SK-N-SH (cell line): ENCODE measurements at regions not wholly inside any gene's neighbourhood (a gene's known extent, or its start where the extent isn't known, plus 50 kb on each side); places are given as distances from the start of the nearest gene placed in this dataset.
"Not testable (repeated sequence)": the region's sequence is repeated elsewhere in the genome, so short reads cannot be mapped to it uniquely, and the experiment has no call there.

ENCODE experiments used
- CTCF ChIA-PET: fragments of 300-600, 350-600 bp; formaldehyde crosslinking; extraction: SDS; loops from one replicate; lab custom pipeline; 2021; lab: Yijun Ruan, JAX
- POLR2A ChIA-PET: fragments of 350-600 bp; sonication (Branson Sonifier 250); formaldehyde crosslinking; extraction: SDS; loops from one replicate; lab custom pipeline; 2020; ENCODE audit warnings: antibody characterized with exemption, inconsistent platforms; lab: Yijun Ruan, JAX
- DNase-seq: peaks from one replicate; pipeline ENCODE4 v3.0.0; 2012
- H2AFZ ChIP-seq: fragments of 200-600 bp; sonication (generic); 2 replicates; pipeline ENCODE4 v1.8.1; 2016; ENCODE audit warnings: antibody characterized with exemption, mild to moderate bottlenecking, low read depth
- H3F3A ChIP-seq: fragments of 200-600 bp; sonication (generic); replicated peaks from 2 replicates; pipeline ENCODE3; 2016; ENCODE audit warnings: antibody characterized with exemption, mild to moderate bottlenecking; ENCODE audit not compliant: insufficient read depth
- H3K27ac ChIP-seq, 2 experiments: fragments of 200-500 bp in 1 of 2; fragments of 200-600 bp in 1 of 2; sonication (Bioruptor generic) in 1 of 2; sonication (generic), shearing (Covaris generic) in 1 of 2; 2 replicates each; pipeline versions ENCODE4 v1.5.1 to v1.6.1; 2014 to 2016; ENCODE audit warnings: low read depth in 2 of 2, inconsistent platforms in 1 of 2, low read length in 1 of 2, mild to moderate bottlenecking in 1 of 2, mixed read lengths in 1 of 2
- H3K27me3 ChIP-seq: fragments of 200-600 bp; sonication (generic), shearing (Covaris generic); 2 replicates; pipeline ENCODE4 v1.6.1; 2016; ENCODE audit warnings: mixed run types; ENCODE audit not compliant: insufficient read depth
- H3K36me3 ChIP-seq, 2 experiments: fragments of 200-500 bp in 1 of 2; fragments of 200-600 bp in 1 of 2; sonication (Bioruptor generic) in 1 of 2; sonication (generic) in 1 of 2; replicated peaks in 1 of 2; 2 replicates each; pipeline versions ENCODE3 to v1.5.1; 2014 to 2016; ENCODE audit warnings: low read length in 1 of 2, mild to moderate bottlenecking in 1 of 2; ENCODE audit not compliant: insufficient read depth in 2 of 2, control insufficient read depth in 1 of 2
- H3K4me1 ChIP-seq, 2 experiments: fragments of 200-500 bp in 1 of 2; fragments of 200-600 bp in 1 of 2; sonication (Bioruptor generic) in 1 of 2; sonication (generic), shearing (Covaris generic) in 1 of 2; 2 replicates each; pipeline versions ENCODE4 v1.5.1 to v1.6.1; 2014 to 2016; ENCODE audit warnings: low read depth in 1 of 2, low read length in 1 of 2, mixed run types in 1 of 2; ENCODE audit not compliant: insufficient read depth in 2 of 2, control insufficient read depth in 1 of 2
- H3K4me2 ChIP-seq: fragments of 200-600 bp; sonication (generic), shearing (Covaris generic); 2 replicates; pipeline ENCODE4 v1.6.1; 2017; ENCODE audit warnings: mixed run types
- H3K4me3 ChIP-seq, 2 experiments: fragments of 200-500 bp in 1 of 2; fragments of 200-600 bp in 1 of 2; sonication (Bioruptor generic) in 1 of 2; sonication (generic), shearing (Covaris generic) in 1 of 2; 2 replicates each; pipeline versions ENCODE4 v1.5.1 to v1.8.1; 2014 to 2016; ENCODE audit warnings: low read depth in 2 of 2, inconsistent platforms in 1 of 2, low read length in 1 of 2, mild to moderate bottlenecking in 1 of 2, mixed read lengths in 1 of 2, moderate library complexity in 1 of 2
- H3K79me2 ChIP-seq: fragments of 200-600 bp; sonication (generic); 2 replicates; pipeline ENCODE4 v1.8.1; 2017; ENCODE audit warnings: mild to moderate bottlenecking; ENCODE audit not compliant: insufficient read depth
- H3K9ac ChIP-seq: fragments of 200-600 bp; sonication (generic); 2 replicates; pipeline ENCODE4 v1.6.1; 2017; ENCODE audit warnings: mixed run types
- H3K9me2 ChIP-seq: fragments of 200-600 bp; sonication (generic); 2 replicates; pipeline ENCODE4 v1.6.1; 2017; ENCODE audit warnings: mixed run types
- H3K9me3 ChIP-seq: fragments of 200-600 bp; sonication (generic); 2 replicates; pipeline ENCODE4 v1.6.1; 2017; ENCODE audit warnings: mixed run types, mild to moderate bottlenecking, moderate library complexity
- H4K20me1 ChIP-seq: fragments of 200-600 bp; sonication (generic); 2 replicates; pipeline ENCODE4 v1.6.1; 2017; ENCODE audit warnings: mild to moderate bottlenecking, mixed run types; ENCODE audit not compliant: insufficient read depth
- CHD2 ChIP-seq: fragments of 150-350 bp; IDR thresholded peaks from 2 replicates; pipeline ENCODE4 v1.6.1; 2018; ENCODE audit warnings: low read length; ENCODE audit not compliant: partially characterized antibody
- CTCF ChIP-seq: fragments of 200-600 bp; sonication (generic); IDR thresholded peaks from 2 replicates; pipeline ENCODE4 v1.6.1; 2017; ENCODE audit warnings: antibody characterized with exemption, mild to moderate bottlenecking, moderate library complexity
- EP300 ChIP-seq, 2 experiments: IDR thresholded peaks; 2 replicates each; pipeline versions ENCODE4 v1.4.0 to v1.6.1; 2012; ENCODE audit warnings: borderline replicate concordance in 1 of 2, low read depth in 1 of 2, low read length in 1 of 2
- FOSL2 ChIP-seq: IDR thresholded peaks from 2 replicates; pipeline ENCODE4 v1.4.0; 2012; ENCODE audit warnings: low read depth, mild to moderate bottlenecking, moderate library complexity, borderline replicate concordance
- GABPA ChIP-seq: IDR thresholded peaks from 2 replicates; pipeline ENCODE4 v1.4.0; 2012; ENCODE audit warnings: low read depth, mild to moderate bottlenecking
- GATA2 ChIP-seq: sonication (generic); formaldehyde crosslinking; IDR thresholded peaks from 2 replicates; pipeline ENCODE4 v1.5.0; 2020; ENCODE audit warnings: mild to moderate bottlenecking, missing genetic modification reagents
- IRF3 ChIP-seq: fragments of 150-350 bp; IDR thresholded peaks from 2 replicates; pipeline ENCODE4 v1.6.1; 2016; ENCODE audit warnings: mild to moderate bottlenecking, low read depth, low read length
- JUND ChIP-seq: IDR thresholded peaks from 2 replicates; pipeline ENCODE4 v1.4.0; 2012
- MEF2A ChIP-seq: IDR thresholded peaks from 2 replicates; pipeline ENCODE4 v1.4.0; 2012; ENCODE audit warnings: low read depth, borderline replicate concordance
- MXI1 ChIP-seq: IDR thresholded peaks from 2 replicates; pipeline ENCODE4 v1.6.1; 2012; ENCODE audit warnings: mild to moderate bottlenecking, low read depth, low read length, improper control_type of control experiment
- NFIC ChIP-seq: IDR thresholded peaks from 2 replicates; pipeline ENCODE4 v1.4.0; 2012; ENCODE audit warnings: borderline replicate concordance
- PBX3 ChIP-seq: IDR thresholded peaks from 2 replicates; pipeline ENCODE4; 2012
- POLR2AphosphoS5 ChIP-seq: IDR thresholded peaks from 2 replicates; pipeline ENCODE4 v1.6.1; 2012; ENCODE audit warnings: low read depth, low read length
- RAD21 ChIP-seq: IDR thresholded peaks from 2 replicates; pipeline ENCODE4 v1.6.1; 2012; ENCODE audit warnings: mild to moderate bottlenecking, low read length
- REST ChIP-seq: IDR thresholded peaks from 2 replicates; pipeline ENCODE4 v1.6.1; 2012; ENCODE audit warnings: mild to moderate bottlenecking, low read depth, low read length, moderate library complexity
- SIN3A ChIP-seq: IDR thresholded peaks from 2 replicates; pipeline ENCODE4 v1.6.1; 2012; ENCODE audit warnings: low read depth, mild to moderate bottlenecking, low read length, moderate library complexity, borderline replicate concordance
- SMC3 ChIP-seq: IDR thresholded peaks from 2 replicates; pipeline ENCODE4 v1.6.1; 2012; ENCODE audit warnings: low read depth, low read length, improper control_type of control experiment
- TCF12 ChIP-seq: IDR thresholded peaks from 2 replicates; pipeline ENCODE4 v1.4.0; 2012
- TEAD4 ChIP-seq: IDR thresholded peaks from 2 replicates; pipeline ENCODE4 v1.4.0; 2012; ENCODE audit warnings: mild to moderate bottlenecking, borderline replicate concordance; ENCODE audit not compliant: insufficient read depth
- ZBTB33 ChIP-seq: IDR thresholded peaks from 2 replicates; pipeline ENCODE4 v1.4.0; 2012; ENCODE audit warnings: low read depth, borderline replicate concordance
- WGBS: methylation state at CpG from one replicate; pipeline ENCODE4 v1.1.6; 2017; ENCODE audit warnings: low lambda C conversion rate; 5-methylcytosine and 5-hydroxymethylcytosine counted together

- H2AFZ ChIP-seq, result no peak overlapping the region
- CTCF ChIA-PET, result no interaction called here
- 77% methylated on average over 3 of the region's 3 CpGs for WGBS
- H3K9me2 ChIP-seq, result no peaks in the 10 kb centered on the region
- H3K27me3 ChIP-seq, result no peaks in the 10 kb centered on the region
- no peaks in the 10 kb centered on the region for H3F3A ChIP-seq
- H3K4me1 ChIP-seq, result peaks cover 0 to 10% of the 10 kb centered on the region in 2 experiments; a peak in 1 of 4 replicates
- DNase-seq, result no peak
- H3K4me3 ChIP-seq, result no peak overlapping the region
- no peaks in the 10 kb centered on the region for H3K79me2 ChIP-seq
- H3K9me3 ChIP-seq, result no peaks in the 10 kb centered on the region
- H3K4me2 ChIP-seq, result no peak overlapping the region
- H3K9ac ChIP-seq, result no peak overlapping the region
- H3K36me3 ChIP-seq, result no peaks in the 10 kb centered on the region
- no peaks in the 10 kb centered on the region for H4K20me1 ChIP-seq
- TF ChIP-seq REST (no peak), RAD21 (no peak), JUND (no peak), ZBTB33 (no peak), SMC3 (no peak), TEAD4 (no peak), EP300 (IDR thresholded peaks at IDR 0.05; ENCODE audit: borderline replicate concordance in 1 of 2, low read depth in 1 of 2, low read length in 1 of 2) (no peak), MEF2A (no peak), NFIC (no peak), CTCF (no peak), CHD2 (no peak), FOSL2 (no peak), POLR2AphosphoS5 (no peak), IRF3 (no peak), TCF12 (no peak), GABPA (no peak), PBX3 (no peak), SIN3A (no peak), GATA2 (CRISPR knock-in tag) (no peak), MXI1 (no peak)
- POLR2A ChIA-PET, result no interaction called here
- H3K27ac ChIP-seq, result no peak overlapping the region
These were observed 71.0 kb upstream of the MELK start for GRCh38 chr9:36501727-36502126.

GRCh38 chr9:36500931-36501330 lies 71.8 kb upstream of the MELK start:
- H2AFZ ChIP-seq, H3K27me3 ChIP-seq, H3K9ac ChIP-seq, H3K4me1 ChIP-seq, H3K4me2 ChIP-seq, H3K79me2 ChIP-seq, POLR2A ChIA-PET, DNase-seq, H3F3A ChIP-seq, H3K27ac ChIP-seq, H4K20me1 ChIP-seq, H3K9me2 ChIP-seq, H3K9me3 ChIP-seq, H3K36me3 ChIP-seq, H3K4me3 ChIP-seq: not testable (repeated sequence)
- CTCF ChIA-PET, result interaction anchor here (0.6 kb wide), 1 partner anchor 636 kb away, joined by 3 read pairs; no protein-coding TSS in a partner anchor
- WGBS, result 63% methylated on average over 1 of the region's 2 CpGs
